ENCODE measurements at regions not wholly inside any gene's neighbourhood (a gene's known extent, or its start where the extent isn't known, plus 50 kb on each side); places are given as distances from the start of the nearest gene placed in this dataset.

DNA sequence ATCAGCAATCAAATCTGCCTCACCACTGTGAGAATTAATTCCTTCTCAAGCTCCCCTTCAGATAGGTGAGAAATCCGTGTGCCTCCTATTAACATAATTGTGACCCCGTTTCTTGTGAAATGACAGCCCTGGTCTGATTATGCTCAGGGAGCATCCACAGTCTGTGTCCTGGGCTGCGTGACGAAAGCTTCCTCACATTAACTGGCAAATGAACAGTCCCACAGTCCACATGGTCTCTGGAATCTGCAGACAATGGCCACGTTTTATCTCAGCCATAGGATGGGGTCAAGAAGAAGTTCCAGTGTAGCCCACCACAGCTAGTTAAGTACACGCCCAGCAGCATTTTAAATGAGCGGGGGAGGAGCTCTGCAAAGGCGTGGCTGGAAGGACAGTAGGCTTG lies 229.2 kb downstream of the RPS24 start:
- TF ChIP-seq POLR2A (IDR thresholded peaks at IDR 0.05), result no peak
- TF ChIP-seq, protein P1, sequence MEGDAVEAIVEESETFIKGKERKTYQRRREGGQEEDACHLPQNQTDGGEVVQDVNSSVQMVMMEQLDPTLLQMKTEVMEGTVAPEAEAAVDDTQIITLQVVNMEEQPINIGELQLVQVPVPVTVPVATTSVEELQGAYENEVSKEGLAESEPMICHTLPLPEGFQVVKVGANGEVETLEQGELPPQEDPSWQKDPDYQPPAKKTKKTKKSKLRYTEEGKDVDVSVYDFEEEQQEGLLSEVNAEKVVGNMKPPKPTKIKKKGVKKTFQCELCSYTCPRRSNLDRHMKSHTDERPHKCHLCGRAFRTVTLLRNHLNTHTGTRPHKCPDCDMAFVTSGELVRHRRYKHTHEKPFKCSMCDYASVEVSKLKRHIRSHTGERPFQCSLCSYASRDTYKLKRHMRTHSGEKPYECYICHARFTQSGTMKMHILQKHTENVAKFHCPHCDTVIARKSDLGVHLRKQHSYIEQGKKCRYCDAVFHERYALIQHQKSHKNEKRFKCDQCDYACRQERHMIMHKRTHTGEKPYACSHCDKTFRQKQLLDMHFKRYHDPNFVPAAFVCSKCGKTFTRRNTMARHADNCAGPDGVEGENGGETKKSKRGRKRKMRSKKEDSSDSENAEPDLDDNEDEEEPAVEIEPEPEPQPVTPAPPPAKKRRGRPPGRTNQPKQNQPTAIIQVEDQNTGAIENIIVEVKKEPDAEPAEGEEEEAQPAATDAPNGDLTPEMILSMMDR (IDR thresholded peaks at IDR 0.05), result no peak
- H3K27ac ChIP-seq, result no peak overlapping the region
- 97% methylated on average over 8 of the region's 8 CpGs for WGBS, 2 donors

DNA sequence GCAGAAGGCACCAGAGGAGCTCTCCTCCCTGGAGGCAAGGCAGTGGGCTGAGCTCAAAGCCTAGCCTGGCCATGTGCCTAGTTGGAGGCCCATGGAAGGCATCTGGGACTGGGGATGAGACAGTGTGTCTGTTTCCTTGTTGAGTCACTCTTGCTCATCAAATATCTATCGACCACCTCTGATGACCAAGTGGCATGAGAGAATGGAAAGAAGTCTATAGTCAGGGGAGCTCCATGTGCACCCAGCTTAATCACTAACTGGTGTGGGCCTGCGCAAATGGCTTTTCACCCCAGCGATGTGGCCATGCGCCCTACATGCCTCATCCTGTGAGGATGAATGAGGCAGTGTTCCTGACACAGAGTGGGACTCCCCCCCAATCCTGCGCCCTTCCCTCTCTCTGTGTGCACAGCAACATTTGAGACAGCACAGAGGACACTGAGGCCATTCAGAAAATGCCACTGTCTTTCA lies 229.9 kb downstream of the RPS24 start:
- WGBS, 2 donors, result 98 to 100% methylated on average over 3 to 5 of the region's 5 CpGs
- H3K4me1 ChIP-seq, result peaks cover 20 to 34% of the 10 kb centered on the region in 2 donors
- no peak for DNase-seq
- no peak overlapping the region for H3K27ac ChIP-seq
- no peaks in the 10 kb centered on the region for H3K36me3 ChIP-seq
- TF ChIP-seq POLR2A (IDR thresholded peaks at IDR 0.05), result no peak
- TF ChIP-seq, protein P1 (IDR thresholded peaks at IDR 0.05), result no peak
- H3K9me3 ChIP-seq, result no peaks in the 10 kb centered on the region
- H3K27me3 ChIP-seq, result no peaks in the 10 kb centered on the region
- intact Hi-C loops (cut with DNase I), result no loop called here
- H3K4me3 ChIP-seq (replicated peaks in 1 of 3), result no peak overlapping the region

More for the DNA sequence above, 229.2 kb downstream of the RPS24 start:
- H3K36me3 ChIP-seq, result no peaks in the 10 kb centered on the region
- peaks cover 21 to 39% of the 10 kb centered on the region in 2 donors for H3K4me1 ChIP-seq
- H3K9me3 ChIP-seq, result no peaks in the 10 kb centered on the region
- H3K4me3 ChIP-seq (replicated peaks in 1 of 3), result no peak overlapping the region
- intact Hi-C loops (cut with DNase I), result no loop called here
- DNase-seq, result no peak
- H3K27me3 ChIP-seq, result no peaks in the 10 kb centered on the region

DNA sequence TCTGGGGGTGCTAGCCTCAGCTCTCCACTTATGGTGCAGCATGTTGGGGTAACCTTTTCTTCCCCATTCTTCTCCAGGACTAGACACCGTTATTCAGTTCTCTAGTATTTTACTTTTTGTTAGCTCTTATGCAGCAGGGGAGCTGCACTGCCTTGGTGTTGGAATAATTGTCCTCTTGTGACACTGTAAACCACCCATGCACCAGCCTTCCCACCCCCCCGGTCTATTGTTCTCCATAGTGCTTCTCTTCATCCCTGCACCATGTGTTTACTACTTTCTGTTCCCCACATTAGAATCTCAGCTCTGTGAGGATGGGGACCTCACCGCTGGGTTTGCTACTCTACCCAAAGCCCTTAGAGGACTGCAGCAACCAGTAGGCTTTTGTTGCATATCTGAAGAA lies 230.7 kb downstream of the RPS24 start:
- no peak overlapping the region for H3K27ac ChIP-seq
- TF ChIP-seq, protein P1 (IDR thresholded peaks at IDR 0.05), result no peak
- TF ChIP-seq POLR2A (IDR thresholded peaks at IDR 0.05), result no peak
- DNase-seq, result no peak

DNA sequence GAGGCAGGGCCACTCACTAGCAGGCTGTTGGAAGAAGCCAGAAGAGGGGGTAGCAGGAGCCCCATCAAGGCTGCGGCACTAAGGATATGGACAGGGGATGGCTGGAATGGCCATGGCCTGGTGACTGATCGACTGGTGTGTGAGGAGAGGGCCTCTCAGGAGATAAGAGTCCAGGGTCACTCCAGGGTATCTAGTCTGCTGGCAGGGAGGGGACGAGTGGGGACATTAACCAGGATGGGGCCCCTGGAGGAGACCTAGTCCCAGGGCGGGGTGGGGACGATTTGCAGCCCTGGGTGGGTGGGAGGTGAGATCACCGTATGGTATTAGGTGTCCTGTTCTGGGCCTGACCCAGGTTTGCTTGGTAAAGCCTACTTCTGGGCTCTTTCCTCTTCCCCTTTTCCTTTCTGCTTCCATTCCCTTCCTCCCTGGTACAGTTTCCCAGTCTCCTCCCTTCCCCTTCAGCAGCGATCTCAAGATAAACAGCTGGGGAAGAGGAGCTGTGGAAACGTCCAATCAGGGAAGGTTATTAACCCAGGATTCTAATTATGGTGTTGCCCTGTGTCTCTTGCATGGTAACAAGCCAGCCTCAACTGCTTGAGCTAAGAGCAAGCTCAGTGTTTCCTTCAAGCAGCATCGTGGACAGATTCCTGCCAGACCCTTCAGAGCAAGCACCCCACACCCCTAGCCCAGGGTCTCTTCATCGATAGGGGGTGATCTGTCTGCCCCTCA lies 233.2 kb downstream of the RPS24 start:
- H3K4me3 ChIP-seq (replicated peaks in 1 of 3), result no peak overlapping the region
- H3K36me3 ChIP-seq, result no peaks in the 10 kb centered on the region
- TF ChIP-seq, protein P1 (IDR thresholded peaks at IDR 0.05), result no peak
- TF ChIP-seq POLR2A (IDR thresholded peaks at IDR 0.05), result no peak
- DNase-seq, result no peak
- no peaks in the 10 kb centered on the region for H3K9me3 ChIP-seq
- 71 to 72% methylated on average over 9 to 10 of the region's 10 CpGs for WGBS, 2 donors
- H3K27me3 ChIP-seq, result no peaks in the 10 kb centered on the region
- intact Hi-C loops (cut with DNase I), result no loop called here
- peaks cover 0 to 11% of the 10 kb centered on the region in 2 donors for H3K4me1 ChIP-seq
- H3K27ac ChIP-seq, result no peak overlapping the region

More for the DNA sequence above, 230.7 kb downstream of the RPS24 start:
- H3K9me3 ChIP-seq, result no peaks in the 10 kb centered on the region
- no peaks in the 10 kb centered on the region for H3K36me3 ChIP-seq
- H3K27me3 ChIP-seq, result no peaks in the 10 kb centered on the region
- peaks cover 13 to 26% of the 10 kb centered on the region in 2 donors for H3K4me1 ChIP-seq
- intact Hi-C loops (cut with DNase I), result no loop called here
- H3K4me3 ChIP-seq (replicated peaks in 1 of 3), result no peak overlapping the region
- WGBS, 2 donors, result 79 to 95% methylated on average over 3 of the region's 3 CpGs

DNA sequence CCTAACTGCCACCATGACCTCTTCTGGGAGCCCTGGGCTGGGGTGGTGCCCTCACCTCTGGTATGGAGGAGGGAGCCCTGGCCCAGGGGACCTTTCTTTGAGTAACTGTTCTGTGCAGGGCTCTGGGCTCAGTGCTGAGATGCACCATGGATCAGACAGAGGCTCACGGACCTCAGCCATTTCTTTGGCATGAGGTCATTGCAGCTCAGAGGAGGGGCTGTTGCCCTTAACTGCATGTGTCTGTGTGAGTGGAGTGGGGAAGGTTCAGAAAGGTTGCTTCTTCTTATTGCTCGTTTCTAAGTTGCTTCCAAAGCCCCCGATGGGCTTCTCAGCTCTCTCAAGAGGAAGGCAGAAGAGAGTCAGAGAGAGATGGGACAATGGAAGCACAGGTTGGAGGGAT lies 233.9 kb downstream of the RPS24 start:
- DNase-seq, result no peak
- Histone ChIP-seq H3K4me1 (peaks cover 0 to 11% of the 10 kb centered on the region in 2 donors), H3K27ac (no peak overlapping the region), H3K27me3 (no peaks in the 10 kb centered on the region), H3K9me3 (no peaks in the 10 kb centered on the region), H3K4me3 (replicated peaks in 1 of 3) (no peak overlapping the region), H3K36me3 (no peaks in the 10 kb centered on the region)
- WGBS, 2 donors, result 91 to 92% methylated on average over 3 of the region's 3 CpGs
- intact Hi-C loops (cut with DNase I), result no loop called here
- TF ChIP-seq, protein P1 (IDR thresholded peaks at IDR 0.05), result no peak
- no peak for TF ChIP-seq POLR2A (IDR thresholded peaks at IDR 0.05)

Measured in thyroid gland (tissue), 4 donors.